Chondrocyte (in vitro differentiated cells): ENCODE measurements at regions not wholly inside any gene's neighbourhood (a gene's known extent, or its start where the extent isn't known, plus 50 kb on each side); places are given as distances from the start of the nearest gene placed in this dataset.

Source experiments
- DNase-seq: peaks from one replicate; pipeline ENCODE4 v3.0.0; 2021; ENCODE audit warnings: mixed read lengths, low spot score
- H3K27ac Mint-ChIP-seq: one replicate; pipeline ENCODE4 v1.8.0; 2021; ENCODE audit warnings: mild to moderate bottlenecking, moderate library complexity, mixed read lengths; ENCODE audit not compliant: unreplicated experiment
- H3K27me3 Mint-ChIP-seq: 2 replicates; pipeline ENCODE4 v1.8.0; 2021; ENCODE audit warnings: low read depth, mixed read lengths
- H3K36me3 Mint-ChIP-seq: 2 replicates; pipeline ENCODE4 v1.8.0; 2021; ENCODE audit warnings: low read depth, mixed read lengths
- H3K4me1 Mint-ChIP-seq: 2 replicates; pipeline ENCODE4 v1.8.0; 2021; ENCODE audit warnings: low read depth, mild to moderate bottlenecking, mixed read lengths
- H3K4me3 Mint-ChIP-seq: one replicate; pipeline ENCODE4 v1.8.0; 2021; ENCODE audit warnings: mild to moderate bottlenecking, moderate library complexity, mixed read lengths; ENCODE audit not compliant: unreplicated experiment
- H3K9me3 Mint-ChIP-seq: 2 replicates; pipeline ENCODE4 v1.8.0; 2021; ENCODE audit warnings: low read depth, mixed read lengths
- TF ChIP-seq, protein P1 (sequence below): fragments of 200-600 bp; sonication (generic); IDR thresholded peaks from 2 replicates; pipeline ENCODE4 v1.5.0; 2021; ENCODE audit warnings: antibody characterized with exemption, mild to moderate bottlenecking, moderate library complexity

DNA sequence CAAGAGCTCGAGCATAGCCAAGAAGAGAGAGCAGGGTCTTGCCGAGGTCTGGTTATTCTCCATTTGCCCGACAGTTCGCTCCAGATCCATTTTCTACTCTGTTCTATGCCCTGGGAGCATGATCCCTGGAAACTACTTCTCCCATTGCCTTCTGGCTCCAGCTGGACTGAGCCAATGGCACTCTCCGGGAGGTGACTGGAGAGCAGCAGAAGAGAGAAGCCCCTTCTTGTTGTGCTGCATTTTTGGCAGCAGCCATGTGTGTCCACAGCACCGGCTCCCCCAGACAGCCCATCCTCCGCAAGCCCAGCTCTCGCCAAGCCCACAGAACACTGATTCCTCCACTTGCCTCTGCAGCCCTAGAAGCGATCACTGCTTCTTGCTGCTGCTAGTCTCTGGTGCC is 345.5 kb downstream of the TNS1 start:
- Mint-ChIP-seq H3K4me1 (peaks cover 56% of the 10 kb centered on the region), H3K27ac (no peak overlapping the region), H3K4me3 (no peak overlapping the region), H3K9me3 (no peaks in the 10 kb centered on the region), H3K36me3 (peaks cover 3% of the 10 kb centered on the region), H3K27me3 (no peaks in the 10 kb centered on the region)
- TF ChIP-seq, protein P1, sequence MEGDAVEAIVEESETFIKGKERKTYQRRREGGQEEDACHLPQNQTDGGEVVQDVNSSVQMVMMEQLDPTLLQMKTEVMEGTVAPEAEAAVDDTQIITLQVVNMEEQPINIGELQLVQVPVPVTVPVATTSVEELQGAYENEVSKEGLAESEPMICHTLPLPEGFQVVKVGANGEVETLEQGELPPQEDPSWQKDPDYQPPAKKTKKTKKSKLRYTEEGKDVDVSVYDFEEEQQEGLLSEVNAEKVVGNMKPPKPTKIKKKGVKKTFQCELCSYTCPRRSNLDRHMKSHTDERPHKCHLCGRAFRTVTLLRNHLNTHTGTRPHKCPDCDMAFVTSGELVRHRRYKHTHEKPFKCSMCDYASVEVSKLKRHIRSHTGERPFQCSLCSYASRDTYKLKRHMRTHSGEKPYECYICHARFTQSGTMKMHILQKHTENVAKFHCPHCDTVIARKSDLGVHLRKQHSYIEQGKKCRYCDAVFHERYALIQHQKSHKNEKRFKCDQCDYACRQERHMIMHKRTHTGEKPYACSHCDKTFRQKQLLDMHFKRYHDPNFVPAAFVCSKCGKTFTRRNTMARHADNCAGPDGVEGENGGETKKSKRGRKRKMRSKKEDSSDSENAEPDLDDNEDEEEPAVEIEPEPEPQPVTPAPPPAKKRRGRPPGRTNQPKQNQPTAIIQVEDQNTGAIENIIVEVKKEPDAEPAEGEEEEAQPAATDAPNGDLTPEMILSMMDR, result no peak
- DNase-seq, result no peak

DNA sequence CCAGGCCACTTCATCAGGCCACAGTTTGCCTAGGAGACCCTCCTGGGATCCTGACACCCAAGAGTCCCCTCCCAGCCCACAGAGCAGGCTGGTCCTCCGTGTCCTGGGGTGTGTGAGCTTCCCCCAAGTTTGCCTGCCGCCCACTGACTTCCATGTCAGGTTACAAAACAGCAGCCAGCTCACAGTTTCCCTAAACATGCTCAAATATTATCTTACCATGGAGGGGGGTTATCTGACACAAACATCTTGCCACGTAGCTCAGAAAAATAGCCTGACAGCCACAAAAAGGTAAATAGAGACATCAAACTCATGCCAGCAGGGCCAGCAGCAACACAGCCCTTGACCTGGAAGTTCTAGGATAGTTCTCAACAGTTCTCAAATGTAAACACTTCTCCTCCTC is 346.5 kb downstream of the TNS1 start:
- no peak overlapping the region for H3K27ac Mint-ChIP-seq
- H3K4me3 Mint-ChIP-seq, result no peak overlapping the region
- H3K9me3 Mint-ChIP-seq, result no peaks in the 10 kb centered on the region
- DNase-seq, result no peak
- TF ChIP-seq, protein P1, result no peak
- H3K36me3 Mint-ChIP-seq, result peaks cover 3% of the 10 kb centered on the region
- no peaks in the 10 kb centered on the region for H3K27me3 Mint-ChIP-seq
- H3K4me1 Mint-ChIP-seq, result peaks cover 49% of the 10 kb centered on the region

DNA sequence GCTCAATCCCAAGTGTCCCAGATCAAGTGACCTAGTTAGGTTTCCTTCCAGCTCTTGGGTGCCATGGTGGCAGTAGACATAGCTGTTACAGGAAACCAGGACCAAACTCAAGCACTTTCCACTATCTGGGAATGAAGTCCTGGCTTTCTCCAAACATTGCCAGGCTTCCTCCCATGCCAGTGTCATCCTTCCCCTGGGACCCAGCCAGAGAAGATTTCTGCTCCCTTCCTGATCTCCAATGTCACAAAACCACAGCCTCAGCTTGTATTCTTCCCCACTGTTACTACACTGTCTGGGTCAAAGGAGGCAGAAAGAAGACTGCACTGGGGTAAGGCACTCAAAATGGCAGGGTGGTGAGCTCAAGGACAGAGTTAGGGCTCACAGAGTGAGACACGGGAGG is 347.1 kb downstream of the TNS1 start:
- Mint-ChIP-seq H3K9me3 (no peaks in the 10 kb centered on the region), H3K27me3 (no peaks in the 10 kb centered on the region), H3K27ac (no peak overlapping the region), H3K4me1 (peaks cover 48% of the 10 kb centered on the region), H3K36me3 (peaks cover 3% of the 10 kb centered on the region), H3K4me3 (no peak overlapping the region)
- TF ChIP-seq, protein P1, result no peak
- no peak for DNase-seq

DNA sequence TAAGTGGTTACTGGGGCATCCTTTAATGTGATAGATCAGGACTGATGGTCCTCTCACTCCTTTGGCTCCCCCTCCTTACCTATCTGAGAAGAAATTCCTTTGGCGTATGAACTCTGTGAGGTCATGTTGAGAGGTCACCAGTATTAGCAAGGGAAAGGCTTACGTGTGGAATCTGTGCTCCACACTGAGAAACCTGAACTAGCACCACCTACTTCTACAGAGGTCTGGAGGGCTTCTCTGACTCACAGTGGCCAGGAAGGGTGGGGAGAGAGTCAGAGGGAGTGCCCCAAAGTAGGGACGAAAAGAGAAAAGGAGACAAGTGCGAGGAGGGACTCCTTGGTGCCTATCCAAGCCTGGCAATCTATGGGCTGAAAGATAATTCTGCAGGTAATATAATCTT is 348.6 kb downstream of the TNS1 start:
- H3K4me3 Mint-ChIP-seq, result no peak overlapping the region
- H3K9me3 Mint-ChIP-seq, result no peaks in the 10 kb centered on the region
- peaks cover 1% of the 10 kb centered on the region for H3K36me3 Mint-ChIP-seq
- no peak for DNase-seq
- H3K27me3 Mint-ChIP-seq, result no peaks in the 10 kb centered on the region
- H3K27ac Mint-ChIP-seq, result peak overlapping the region; percentile 36
- peaks cover 48% of the 10 kb centered on the region for H3K4me1 Mint-ChIP-seq
- TF ChIP-seq, protein P1, result no peak

DNA sequence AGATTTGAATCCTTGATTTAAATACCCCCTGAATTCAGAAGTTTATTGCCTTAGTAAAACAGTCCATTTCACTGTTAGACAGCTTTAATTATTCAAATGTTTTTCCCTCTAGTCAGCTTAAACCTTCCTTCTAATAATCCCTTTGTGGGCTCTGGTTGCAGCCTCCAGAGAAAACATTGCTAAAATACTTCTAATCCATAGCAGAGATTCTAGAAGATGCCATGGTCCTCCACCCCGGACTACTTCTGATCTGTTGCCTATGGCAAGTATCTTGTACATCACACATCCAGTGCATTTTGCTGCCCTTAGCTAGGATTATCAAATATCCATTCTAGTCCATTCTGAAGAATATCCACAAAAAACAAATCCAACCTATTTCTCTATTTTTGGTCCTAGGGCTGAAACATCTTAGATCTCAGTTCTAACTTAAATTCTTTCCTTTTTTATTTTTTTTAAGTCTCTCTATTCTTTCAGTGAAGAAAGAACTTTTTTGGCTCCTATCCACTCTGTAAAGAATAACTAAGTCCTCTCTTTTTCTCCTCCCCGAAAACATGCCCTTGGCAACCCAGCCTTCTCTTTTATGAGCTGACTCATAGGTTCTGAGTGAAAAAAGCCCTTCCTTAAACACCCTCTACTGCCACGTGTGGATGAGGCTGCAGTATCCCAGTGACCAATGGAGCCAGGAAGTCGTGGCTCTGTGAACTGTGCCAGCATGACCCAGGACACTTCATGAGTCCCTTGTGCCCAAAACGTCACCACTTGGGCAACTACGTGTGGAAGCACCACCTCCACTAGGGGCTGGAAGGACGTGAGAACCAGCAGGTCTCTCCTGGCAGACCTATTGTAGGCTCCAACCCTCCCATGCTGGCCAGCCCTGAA is 349.8 kb downstream of the TNS1 start:
- Mint-ChIP-seq H3K4me3 (no peak overlapping the region), H3K9me3 (no peaks in the 10 kb centered on the region), H3K27me3 (no peaks in the 10 kb centered on the region), H3K27ac (peak overlapping the region; percentile 93), H3K36me3 (peaks cover 1% of the 10 kb centered on the region), H3K4me1 (peaks cover 48% of the 10 kb centered on the region)
- TF ChIP-seq, protein P1, result peak; percentile 52
- no peak for DNase-seq
